GM21717 (cell line): ENCODE measurements at regions not wholly inside any gene's neighbourhood (a gene's known extent, or its start where the extent isn't known, plus 50 kb on each side); places are given as distances from the start of the nearest gene placed in this dataset.

Source experiments
- ATAC-seq: cut with Tn5 transposase; IDR thresholded peaks from one replicate; pipeline ENCODE4 v1.9.1; 2021; ENCODE audit warnings: mild to moderate bottlenecking, moderate library complexity; ENCODE audit not compliant: unreplicated experiment

GRCh38 chr9:88691091-88691490, 156.1 kb downstream of the NXNL2 start:
- ATAC-seq, result no peak

- no peak for ATAC-seq
Measured at GRCh38 chr9:88691811-88692210, 156.8 kb downstream of the NXNL2 start.

- no peak for ATAC-seq
Measured at GRCh38 chr9:88692827-88693226, 157.8 kb downstream of the NXNL2 start.

- ATAC-seq, result no peak
Measured at GRCh38 chr9:88694625-88695024, 159.6 kb downstream of the NXNL2 start.

GRCh38 chr9:88696501-88696900, 161.5 kb downstream of the NXNL2 start:
- no peak for ATAC-seq

- no peak for ATAC-seq
Measured at GRCh38 chr9:88697764-88698432, 162.9 kb downstream of the NXNL2 start.

- no peak for ATAC-seq
Measured at GRCh38 chr9:88702985-88703384, 168.0 kb downstream of the NXNL2 start.

GRCh38 chr9:88706193-88707113, 171.5 kb downstream of the NXNL2 start:
- no peak for ATAC-seq

- ATAC-seq, result no peak
Measured at GRCh38 chr9:88710449-88710848, 175.5 kb downstream of the NXNL2 start.

GRCh38 chr9:88711719-88712118, 176.7 kb downstream of the NXNL2 start:
- ATAC-seq, result no peak

- no peak for ATAC-seq
Measured at GRCh38 chr9:88712484-88712883, 177.5 kb downstream of the NXNL2 start.

GRCh38 chr9:88713010-88713409, 178.0 kb downstream of the NXNL2 start:
- ATAC-seq, result no peak

GRCh38 chr9:88716596-88717290, 181.8 kb downstream of the NXNL2 start:
- ATAC-seq, result no peak

- no peak for ATAC-seq
Measured at GRCh38 chr9:88721025-88721424, 186.0 kb downstream of the NXNL2 start.

- no peak for ATAC-seq
Measured at GRCh38 chr9:88721495-88722279, 186.7 kb downstream of the NXNL2 start.

GRCh38 chr9:88722753-88723152, 187.8 kb downstream of the NXNL2 start:
- ATAC-seq, result no peak

- ATAC-seq, result no peak
Measured at GRCh38 chr9:88723751-88724150, 188.8 kb downstream of the NXNL2 start.

GRCh38 chr9:88724331-88724730, 189.4 kb downstream of the NXNL2 start:
- no peak for ATAC-seq

GRCh38 chr9:88725300-88726019, 190.5 kb downstream of the NXNL2 start:
- no peak for ATAC-seq

GRCh38 chr9:88726803-88727202, 191.8 kb downstream of the NXNL2 start:
- ATAC-seq, result no peak
